Stromal cell of bone marrow (primary cell): ENCODE measurements at regions not wholly inside any gene's neighbourhood (a gene's known extent, or its start where the extent isn't known, plus 50 kb on each side); places are given as distances from the start of the nearest gene placed in this dataset.

Experiments
- DNase-seq: peaks from one replicate; pipeline ENCODE4 v3.0.0-alpha.2; 2012; ENCODE audit warnings: low read depth

GRCh38 chr13:108360139-108360538 lies 90.6 kb downstream of the TNFSF13B start:
- DNase-seq, result no peak

GRCh38 chr13:108361769-108362168 lies 92.3 kb downstream of the TNFSF13B start:
- DNase-seq, result no peak

- no peak for DNase-seq
These were observed 94.1 kb downstream of the TNFSF13B start for GRCh38 chr13:108363666-108364065.

- DNase-seq, result no peak
These were observed 95.7 kb downstream of the TNFSF13B start for GRCh38 chr13:108365255-108365654.

- DNase-seq, result no peak
These were observed 98.9 kb downstream of the TNFSF13B start for GRCh38 chr13:108368250-108368905.

GRCh38 chr13:108369412-108369811 lies 99.9 kb downstream of the TNFSF13B start:
- no peak for DNase-seq

GRCh38 chr13:108375034-108375433 lies 105.5 kb downstream of the TNFSF13B start:
- no peak for DNase-seq

- no peak for DNase-seq
These were observed 106.3 kb downstream of the TNFSF13B start for GRCh38 chr13:108375772-108376171.

GRCh38 chr13:108376308-108376707 lies 106.8 kb downstream of the TNFSF13B start:
- DNase-seq, result no peak

GRCh38 chr13:108377646-108378206 lies 108.2 kb downstream of the TNFSF13B start:
- no peak for DNase-seq

GRCh38 chr13:108383667-108384066 lies 114.1 kb downstream of the TNFSF13B start:
- DNase-seq, result no peak

GRCh38 chr13:108387156-108387555 lies 117.6 kb downstream of the TNFSF13B start:
- DNase-seq, result no peak

- no peak for DNase-seq
These were observed 133.3 kb downstream of the TNFSF13B start for GRCh38 chr13:108402850-108403249.

GRCh38 chr13:108407495-108407894 lies 138.0 kb downstream of the TNFSF13B start:
- DNase-seq, result no peak

GRCh38 chr13:108408672-108409071 lies 139.2 kb downstream of the TNFSF13B start:
- DNase-seq, result no peak

GRCh38 chr13:108409730-108410129 lies 140.2 kb downstream of the TNFSF13B start:
- DNase-seq, result no peak

GRCh38 chr13:108419768-108420167 lies 150.2 kb downstream of the TNFSF13B start:
- DNase-seq, result no peak

- DNase-seq, result no peak
These were observed 155.5 kb downstream of the TNFSF13B start for GRCh38 chr13:108425056-108425455.

- no peak for DNase-seq
These were observed 157.4 kb downstream of the TNFSF13B start for GRCh38 chr13:108426893-108427292.

- DNase-seq, result no peak
These were observed 157.8 kb downstream of the TNFSF13B start for GRCh38 chr13:108427355-108427754.

- no peak for DNase-seq
These were observed 159.2 kb downstream of the TNFSF13B start for GRCh38 chr13:108428691-108429090.

- no peak for DNase-seq
These were observed 164.6 kb downstream of the TNFSF13B start for GRCh38 chr13:108433976-108434755.
